ENCODE measurements at regions not wholly inside any gene's neighbourhood (a gene's known extent, or its start where the extent isn't known, plus 50 kb on each side); places are given as distances from the start of the nearest gene placed in this dataset.

- Histone ChIP-seq H4K91ac (ENCODE audit: insufficient read length, low read depth, low read length) (no peak overlapping the region), H3T11ph (ENCODE audit: low read length) (no peak overlapping the region), H3K9me3 (ENCODE audit: control insufficient read depth, low read depth, low read length) (peaks cover 6% of the 10 kb centered on the region), H3K23me2 (ENCODE audit: insufficient read length, low read depth, low read length, poor library complexity, severe bottlenecking) (no peaks in the 10 kb centered on the region), H3K79me1 (ENCODE audit: insufficient read depth, low read depth, low read length, poor library complexity, severe bottlenecking) (no peaks in the 10 kb centered on the region), H2BK5ac (ENCODE audit: insufficient read length, low read length) (no peak overlapping the region), H4K8ac (replicated peaks; ENCODE audit: insufficient read length, low read depth, low read length) (no peak overlapping the region), H3K23ac (ENCODE audit: insufficient read length, low read depth, low read length) (no peak overlapping the region), H2BK15ac (ENCODE audit: low read depth, low read length) (no peak overlapping the region), H3K14ac (ENCODE audit: insufficient read depth, low read length) (no peak overlapping the region), H2AFZ (ENCODE audit: low read length) (no peak overlapping the region), H4K20me1 (ENCODE audit: control insufficient read depth, insufficient read depth, insufficient read length) (no peaks in the 10 kb centered on the region), H4K5ac (ENCODE audit: insufficient read length, low read depth, low read length) (no peak overlapping the region), H3K4me2 (ENCODE audit: insufficient read depth, insufficient read length, low read length) (no peak overlapping the region), H3K4me1 (ENCODE audit: insufficient read depth, low read length) (no peaks in the 10 kb centered on the region), H2BK12ac (ENCODE audit: insufficient read length, low read depth, low read length) (no peak overlapping the region), H3K79me2 (ENCODE audit: insufficient read depth, low read length) (no peaks in the 10 kb centered on the region), H2BK120ac (ENCODE audit: low read depth, low read length, poor library complexity, severe bottlenecking) (no peak overlapping the region), H3K9ac (ENCODE audit: extremely low read depth, insufficient read length, low read length) (no peak overlapping the region), H3K27me3 (ENCODE audit: insufficient read depth, low read length) (no peaks in the 10 kb centered on the region), H3K27ac (ENCODE audit: insufficient read length, low read depth, low read length) (no peak overlapping the region), H2AK5ac (ENCODE audit: insufficient read length, low read length) (no peak overlapping the region), H3K4ac (ENCODE audit: low read depth, low read length) (no peak overlapping the region), H3K18ac (ENCODE audit: insufficient read length, low read depth, low read length) (no peak overlapping the region), H3K56ac (ENCODE audit: insufficient read length, low read depth, low read length) (no peak overlapping the region), H2BK20ac (ENCODE audit: low read depth, low read length, poor library complexity, severe bottlenecking) (no peak overlapping the region)
- no peak for DNase-seq
- Mint-ChIP-seq H3K9me3 (peaks cover 10 to 12% of the 10 kb centered on the region in 2 experiments), H3K36me3 (ENCODE audit: insufficient read depth in 1 of 3, low read depth in 3 of 3) (peaks cover 4 to 19% (median 11%) of the 10 kb centered on the region in 3 experiments; a peak in 6 of 7 replicates), H3K4me1 (peaks cover 4% of the 10 kb centered on the region in 2 experiments; a peak in 3 of 4 replicates), H3K27ac (no peak overlapping the region), H3K4me3 (no peak overlapping the region), H3K27me3 (ENCODE audit: low read depth) (no peaks in the 10 kb centered on the region; the same call in 1 of the 2 replicates)
- WGBS (ENCODE audit: extremely low coverage, insufficient read length, low lambda C conversion rate), result no CpG with 5 or more reads among the region's 3 CpGs
- no peak for TF ChIP-seq CTCF (conservative IDR thresholded peaks at IDR 0.05)
These were observed 260.0 kb downstream of the MMUT start for GRCh38 chr6:49202924-49203536.

Data from H9 (cell line).